Heart right ventricle (tissue), 16 donors: ENCODE measurements at regions not wholly inside any gene's neighbourhood (a gene's known extent, or its start where the extent isn't known, plus 50 kb on each side); places are given as distances from the start of the nearest gene placed in this dataset.

Experiments
- ATAC-seq, 8 donors: fragments of 200-7000 bp; cut with Tn5 transposase; one replicate each; pipeline ENCODE4 v1.9.1; 2020; ENCODE audit warnings: mild to moderate bottlenecking in 8 of 8, moderate library complexity in 8 of 8, moderate number of reproducible peaks in 1 of 8
- DNase-seq, 2 donors: peaks; one replicate each; pipeline ENCODE4 v3.0.0-alpha.2; 2020
- H3K27ac ChIP-seq, 10 donors: fragments of 200-600 bp; sonication (generic) in 2 of 10; one replicate each; pipeline versions ENCODE4 v1.5.0 to v1.8.0; 2020 to 2022; ENCODE audit warnings: mild to moderate bottlenecking in 3 of 10
- H3K27me3 ChIP-seq, 7 donors: fragments of 200-600 bp; one replicate each; pipeline ENCODE4 v1.8.0; 2021 to 2022; ENCODE audit warnings: mild to moderate bottlenecking in 2 of 7
- H3K36me3 ChIP-seq, 9 donors: fragments of 200-600 bp; sonication (generic) in 1 of 9; one replicate each; pipeline versions ENCODE4 v1.5.0 to v1.8.0; 2020 to 2022; ENCODE audit warnings: mild to moderate bottlenecking in 2 of 9
- H3K4me1 ChIP-seq, 9 donors: fragments of 200-600 bp; sonication (generic) in 1 of 9; one replicate each; pipeline versions ENCODE4 v1.5.0 to v1.8.0; 2020 to 2022; ENCODE audit warnings: mild to moderate bottlenecking in 4 of 9
- H3K4me3 ChIP-seq, 10 donors: fragments of 200-600 bp; sonication (generic) in 2 of 10; one replicate each; pipeline versions ENCODE4 v1.5.0 to v1.8.0; 2020 to 2022; ENCODE audit warnings: mild to moderate bottlenecking in 7 of 10, moderate library complexity in 2 of 10
- H3K9me3 ChIP-seq, 11 donors: fragments of 200-600 bp in 10 of 11; sonication (generic) in 2 of 11; one replicate each; pipeline versions ENCODE4 v1.5.0 to v1.8.0; 2013 to 2022; ENCODE audit warnings: mild to moderate bottlenecking in 2 of 11, control low read depth in 1 of 11, moderate library complexity in 1 of 11
- CTCF ChIP-seq, 9 donors: fragments of 200-600 bp; sonication (generic) in 2 of 9; IDR thresholded peaks; one replicate each; pipeline versions ENCODE4 v1.5.0 to v1.8.0; 2021 to 2022; ENCODE audit warnings: antibody characterized with exemption in 9 of 9, mild to moderate bottlenecking in 5 of 9, moderate library complexity in 1 of 9
- WGBS, 2 donors: extraction: QIAGEN DNeasy Blood & Tissue Kit; methylation state at CpG; one replicate each; pipeline ENCODE4 v1.1.7; 2013; ENCODE audit warnings: inconsistent platforms in 1 of 2; 5-methylcytosine and 5-hydroxymethylcytosine counted together
- intact Hi-C, 10 donors: fragments of 100-400 bp; cut with DNase I; formaldehyde crosslinking; loops; one replicate each; pipeline versions ENCODE4 v1.11.1 to v1.14.2; 2022
- donor health status: Arrhythmogenic right ventricular cardiomyopathy.
- donor health status: ischemic (EF 13 %, LVEDD 7.1; RV severe dilation, severe dysfunction).
- donor health status: healthy with polysubstance abuse.
- donor health status: DM: no; HTN: yes; CAD: no.
- donor health status: DM: no; HTN: no; CAD: no.
- donor health status: ischemic (EF 25% LVEDD 6.9; RV normal size, moderate dysfunction).
- donor health status: ischemic (EF 25% LVEDD 5.7; RV mildly dilated, moderate dysfunction).
- donor health status: healthy.
- donor health status: DM: yes; HTN: yes; CAD: no.
- donor health status: Ischemic cardiomyopathy.
- donor health status: ischemic (EF 35%, LVEDD 5.7; RV mildly dilated, moderate dysfunction).
- donor health status: nonischemic (EF 11% LVEDD 7.7; RV severe dilation, severe dysfunction).
- donor health status: DM: yes; HTN: yes; CAD: no.
- donor health status: PGD.
- donor health status: ischemic (EF 29% LVEDD 5.4; RV normal size, mild dysfunction).
- donor health status: nonischemic (EF 23%, LVEDD 6.1; RV moderate dilation, normal function).

DNA sequence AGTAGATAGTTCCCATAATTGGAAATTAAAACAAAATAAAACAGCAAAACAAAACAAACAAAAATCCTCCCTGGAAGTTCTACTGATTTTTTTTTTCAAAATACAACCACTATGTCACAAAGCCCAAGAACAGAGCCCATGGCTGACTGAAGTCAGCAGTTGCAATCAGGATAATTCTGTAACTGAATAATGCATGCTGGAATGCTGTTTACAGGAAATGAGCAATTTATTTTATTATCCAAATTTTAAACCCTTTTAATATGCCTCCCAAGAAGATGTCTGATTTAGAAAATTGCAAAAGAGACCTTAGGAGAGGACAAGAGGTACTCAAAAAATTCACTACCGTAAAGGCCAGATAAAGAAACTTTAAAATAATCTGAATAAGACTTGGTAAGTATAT is 578.2 kb downstream of the TOX3 start:
- Histone ChIP-seq H3K27me3 (no peaks in the 10 kb centered on the region), H3K9me3 (no peaks in the 10 kb centered on the region), H3K4me1 (no peaks in the 10 kb centered on the region), H3K27ac (no peak overlapping the region), H3K36me3 (no peaks in the 10 kb centered on the region), H3K4me3 (no peak overlapping the region)
- intact Hi-C loops = no loop called here
- no peak for TF ChIP-seq CTCF (IDR thresholded peaks at IDR 0.05)
- no peak for DNase-seq
- 74 to 79% methylated on average over 1 of the region's 1 CpG for WGBS, 2 donors
- no peak for ATAC-seq

GRCh38 chr16:51967646-51968045 is 579.3 kb downstream of the TOX3 start:
- intact Hi-C loops = no loop called here

GRCh38 chr16:51960931-51961330 is 586.0 kb downstream of the TOX3 start:
- H3K36me3 ChIP-seq = no peaks in the 10 kb centered on the region
- no peaks in the 10 kb centered on the region for H3K27me3 ChIP-seq
- intact Hi-C loops = no loop called here
- DNase-seq = no peak
- H3K27ac ChIP-seq = no peak overlapping the region
- no peak for ATAC-seq
- H3K4me3 ChIP-seq = no peak overlapping the region
- H3K9me3 ChIP-seq = no peaks in the 10 kb centered on the region
- TF ChIP-seq CTCF (IDR thresholded peaks at IDR 0.05) = no peak
- 59 to 71% methylated on average over 4 of the region's 4 CpGs for WGBS, 2 donors
- no peaks in the 10 kb centered on the region for H3K4me1 ChIP-seq

More at GRCh38 chr16:51967646-51968045, 579.3 kb downstream of the TOX3 start:
- WGBS, 2 donors = 67 to 71% methylated on average over 4 of the region's 4 CpGs
- no peaks in the 10 kb centered on the region for H3K4me1 ChIP-seq
- TF ChIP-seq CTCF (IDR thresholded peaks at IDR 0.05) = no peak
- no peaks in the 10 kb centered on the region for H3K27me3 ChIP-seq
- DNase-seq (no peak), ATAC-seq (no peak)
- no peaks in the 10 kb centered on the region for H3K9me3 ChIP-seq
- H3K36me3 ChIP-seq = no peaks in the 10 kb centered on the region
- H3K27ac ChIP-seq = no peak overlapping the region
- no peak overlapping the region for H3K4me3 ChIP-seq

DNA sequence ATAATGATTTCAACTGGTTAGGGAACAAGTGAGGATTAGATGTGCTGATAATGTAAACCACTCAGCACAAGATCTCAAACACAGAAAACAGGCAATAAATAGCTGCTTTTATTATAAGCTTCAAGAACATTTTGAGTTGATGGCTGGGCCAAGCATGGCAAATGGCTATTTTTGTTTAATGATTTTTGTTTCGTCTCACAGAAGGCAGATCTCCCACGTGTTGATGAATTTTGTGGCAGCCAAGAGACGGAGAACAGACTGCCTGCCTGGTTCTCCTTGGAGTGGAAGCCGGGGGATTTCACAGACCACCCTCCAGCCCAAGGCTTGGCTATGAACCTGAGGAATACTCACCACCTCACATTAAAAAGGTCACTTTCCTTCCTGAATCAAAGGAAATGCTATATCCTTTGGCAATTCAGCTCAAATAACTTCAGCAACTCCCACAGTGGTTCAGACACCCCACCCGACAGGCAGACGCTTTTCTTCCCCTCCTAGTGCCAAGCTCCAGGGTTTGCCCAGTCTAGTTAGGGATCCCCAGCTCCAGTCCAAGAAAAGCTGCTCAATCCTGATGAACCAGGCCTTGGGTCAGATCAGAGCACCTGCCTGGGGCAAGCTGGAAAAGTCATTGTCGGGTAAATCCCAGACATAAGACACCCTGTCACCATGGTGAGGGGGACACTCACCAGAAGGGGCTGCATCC is 593.5 kb downstream of the TOX3 start:
- DNase-seq = no peak
- WGBS, 2 donors = 50 to 59% methylated on average over 7 of the region's 7 CpGs
- no peak for ATAC-seq

More for the DNA sequence above, 593.5 kb downstream of the TOX3 start:
- no peak overlapping the region for H3K27ac ChIP-seq
- H3K4me3 ChIP-seq = no peak overlapping the region
- no peak for TF ChIP-seq CTCF (IDR thresholded peaks at IDR 0.05)
- no peaks in the 10 kb centered on the region for H3K36me3 ChIP-seq
- intact Hi-C loops = no loop called here
- peaks cover 0 to 5% (median 0%) of the 10 kb centered on the region in 7 donors for H3K27me3 ChIP-seq
- H3K9me3 ChIP-seq = no peaks in the 10 kb centered on the region
- H3K4me1 ChIP-seq = no peaks in the 10 kb centered on the region
